Erythroblast (primary cell): ENCODE measurements at regions not wholly inside any gene's neighbourhood (a gene's known extent, or its start where the extent isn't known, plus 50 kb on each side); places are given as distances from the start of the nearest gene placed in this dataset.

Experiments used
- GATA1 ChIP-seq: IDR thresholded peaks from 2 replicates; pipeline ENCODE4 v1.6.1; 2011; ENCODE audit warnings: low read depth, mild to moderate bottlenecking, control low read depth, low read length, moderate library complexity
- POLR2A ChIP-seq: IDR thresholded peaks from 2 replicates; pipeline ENCODE4 v1.6.1; 2011; ENCODE audit warnings: mild to moderate bottlenecking, low read length

DNA sequence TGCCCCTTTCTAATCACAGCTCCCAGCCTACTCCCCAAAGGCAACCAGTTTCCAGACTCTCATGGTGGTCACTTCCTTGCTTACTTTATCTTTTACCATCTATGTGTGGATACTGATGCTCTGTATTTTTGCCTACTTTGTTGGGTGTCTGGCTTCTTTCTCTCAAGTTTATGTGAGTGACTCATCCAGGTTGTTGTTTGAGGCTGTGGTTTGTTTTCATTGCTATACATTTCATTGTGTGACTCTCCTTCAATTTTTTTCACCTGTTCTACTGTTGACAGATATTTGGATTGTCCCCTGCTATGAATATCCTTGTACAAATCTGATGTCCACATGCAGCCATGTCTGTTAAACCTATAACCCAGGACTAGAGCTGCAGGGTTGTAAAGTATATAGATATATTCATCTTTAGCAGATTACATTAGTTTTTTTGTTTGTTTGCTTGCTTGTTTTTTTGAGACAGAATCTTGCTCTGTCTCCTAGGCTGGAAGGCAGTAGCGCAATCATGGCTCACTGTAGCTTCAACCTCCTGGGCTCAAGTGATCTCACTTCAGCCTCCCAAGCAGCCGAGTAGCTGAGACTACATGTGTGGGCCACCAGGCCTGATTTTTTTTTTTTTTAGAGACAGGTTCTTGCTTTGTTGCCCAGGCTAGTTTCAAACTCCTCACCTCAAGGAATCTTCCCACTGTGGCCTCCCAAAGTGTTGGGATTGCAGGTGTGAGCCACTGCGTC lies 72.9 kb upstream of the EEF1E1 start:
- TF ChIP-seq POLR2A, result no peak
- no peak for TF ChIP-seq GATA1
